ENCODE measurements at regions not wholly inside any gene's neighbourhood (a gene's known extent, or its start where the extent isn't known, plus 50 kb on each side); places are given as distances from the start of the nearest gene placed in this dataset.

GRCh38 chr4:75110061-75110460 is 177.1 kb downstream of the PARM1 start:
- DNase-seq, result no peak

DNA sequence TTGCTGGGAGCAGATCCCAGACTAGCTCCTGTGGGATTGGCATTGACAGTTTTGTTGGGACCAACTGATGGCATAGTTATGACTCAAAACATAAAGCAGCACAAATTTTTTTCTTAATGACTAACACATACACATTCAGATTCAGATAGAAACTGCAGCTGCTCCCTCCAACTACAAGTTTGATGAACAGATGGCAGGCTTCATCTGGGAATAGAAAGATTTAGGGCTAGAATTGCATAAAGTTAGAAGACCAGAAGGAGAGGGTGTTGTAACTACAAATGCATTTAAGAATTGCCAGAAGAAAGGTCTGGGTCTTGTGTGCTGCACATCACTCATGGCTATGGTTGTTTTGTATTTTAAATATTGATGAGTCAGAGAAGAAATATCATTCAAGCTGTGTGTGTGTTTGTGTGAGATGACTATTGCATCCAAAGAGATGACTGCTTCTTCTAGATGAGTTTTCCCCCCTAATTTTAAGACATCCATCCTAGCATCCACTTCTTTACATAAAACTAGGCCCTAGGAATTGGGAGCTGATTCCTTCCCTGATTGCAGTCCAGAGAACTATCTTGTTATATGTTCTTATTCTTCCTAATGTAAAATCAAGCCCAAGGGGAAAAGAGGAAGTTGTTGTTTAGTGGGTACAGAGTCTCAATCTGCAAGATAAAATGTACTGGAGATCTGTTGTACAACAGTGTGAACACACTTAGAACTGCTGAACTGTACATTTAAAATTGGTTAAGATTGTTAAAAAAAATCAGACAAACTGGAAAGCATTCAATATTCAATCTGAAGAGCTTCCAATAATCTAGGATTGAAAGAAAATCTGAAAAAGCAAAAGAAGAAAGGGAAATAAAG is 175.1 kb downstream of the PARM1 start:
- peak in 2 of 3 donors; percentile 9 to 24 for DNase-seq

- no peak for DNase-seq
Measured at GRCh38 chr4:75102787-75103085, 169.8 kb downstream of the PARM1 start.

- peak in 1 of 3 donors; percentile 18 for DNase-seq
Measured at GRCh38 chr4:75101906-75102786, 169.2 kb downstream of the PARM1 start.

Measured in muscle of back (tissue), 3 donors.